Muscle layer of colon (tissue), 2 donors: ENCODE measurements at regions not wholly inside any gene's neighbourhood (a gene's known extent, or its start where the extent isn't known, plus 50 kb on each side); places are given as distances from the start of the nearest gene placed in this dataset.

Source experiments
- H3K27ac ChIP-seq: one replicate; pipeline ENCODE4 v1.7.0; 2013; ENCODE audit warnings: low read depth, mild to moderate bottlenecking, low read length, moderate library complexity
- H3K27me3 ChIP-seq, 2 donors: one replicate each; pipeline ENCODE4 v1.7.0; 2013; ENCODE audit warnings: low read length in 2 of 2, mild to moderate bottlenecking in 2 of 2; ENCODE audit not compliant: insufficient read depth in 2 of 2, control insufficient read depth in 1 of 2
- H3K36me3 ChIP-seq: one replicate; pipeline ENCODE4 v1.7.0; 2013; ENCODE audit warnings: mild to moderate bottlenecking, low read length; ENCODE audit not compliant: insufficient read depth
- H3K4me1 ChIP-seq: one replicate; pipeline ENCODE4 v1.7.0; 2013; ENCODE audit warnings: mild to moderate bottlenecking, low read length; ENCODE audit not compliant: insufficient read depth
- H3K4me3 ChIP-seq, 2 donors: one replicate each; pipeline ENCODE4 v1.7.0; 2013; ENCODE audit warnings: low read length in 2 of 2, low read depth in 1 of 2, mild to moderate bottlenecking in 1 of 2, moderate library complexity in 1 of 2
- H3K9ac ChIP-seq: one replicate; pipeline ENCODE4 v1.7.0; 2013; ENCODE audit warnings: low read length
- H3K9me3 ChIP-seq: one replicate; pipeline ENCODE4 v1.7.0; 2013; ENCODE audit warnings: mild to moderate bottlenecking, low read length
- donor health status: abdominal sarcoma.
- donor health status: Adenocarcinoma of cecum.

GRCh38 chr5:6158974-6159831 lies 219.1 kb downstream of the MED10 start:
- Histone ChIP-seq H3K27ac (no peak overlapping the region), H3K36me3 (no peaks in the 10 kb centered on the region), H3K4me1 (no peaks in the 10 kb centered on the region), H3K9me3 (no peaks in the 10 kb centered on the region), H3K4me3 (no peak overlapping the region), H3K9ac (no peak overlapping the region), H3K27me3 (no peaks in the 10 kb centered on the region)

- H3K9me3 ChIP-seq: no peaks in the 10 kb centered on the region
- H3K4me1 ChIP-seq: no peaks in the 10 kb centered on the region
- H3K36me3 ChIP-seq: no peaks in the 10 kb centered on the region
- no peak overlapping the region for H3K27ac ChIP-seq
- H3K4me3 ChIP-seq: no peak overlapping the region
- H3K27me3 ChIP-seq: no peaks in the 10 kb centered on the region
- H3K9ac ChIP-seq: no peak overlapping the region
These were observed 224.1 kb downstream of the MED10 start for GRCh38 chr5:6154216-6154615.

- Histone ChIP-seq H3K36me3 (no peaks in the 10 kb centered on the region), H3K9ac (no peak overlapping the region), H3K27ac (no peak overlapping the region), H3K4me1 (no peaks in the 10 kb centered on the region), H3K9me3 (no peaks in the 10 kb centered on the region), H3K27me3 (no peaks in the 10 kb centered on the region), H3K4me3 (no peak overlapping the region)
These were observed 232.1 kb downstream of the MED10 start for GRCh38 chr5:6146271-6146670.

- no peaks in the 10 kb centered on the region for H3K27me3 ChIP-seq
- no peaks in the 10 kb centered on the region for H3K9me3 ChIP-seq
- H3K4me1 ChIP-seq: no peaks in the 10 kb centered on the region
- H3K27ac ChIP-seq: no peak overlapping the region
- no peaks in the 10 kb centered on the region for H3K36me3 ChIP-seq
- no peak overlapping the region for H3K9ac ChIP-seq
- no peak overlapping the region for H3K4me3 ChIP-seq
These were observed 232.6 kb downstream of the MED10 start for GRCh38 chr5:6145616-6146237.

GRCh38 chr5:6143523-6143922 lies 234.8 kb downstream of the MED10 start:
- Histone ChIP-seq H3K9me3 (no peaks in the 10 kb centered on the region), H3K4me1 (no peaks in the 10 kb centered on the region), H3K27me3 (no peaks in the 10 kb centered on the region), H3K4me3 (no peak overlapping the region), H3K9ac (no peak overlapping the region), H3K27ac (no peak overlapping the region), H3K36me3 (no peaks in the 10 kb centered on the region)

GRCh38 chr5:6142353-6142752 lies 236.0 kb downstream of the MED10 start:
- no peaks in the 10 kb centered on the region for H3K27me3 ChIP-seq
- no peak overlapping the region for H3K9ac ChIP-seq
- no peaks in the 10 kb centered on the region for H3K9me3 ChIP-seq
- no peak overlapping the region for H3K4me3 ChIP-seq
- H3K36me3 ChIP-seq: no peaks in the 10 kb centered on the region
- no peaks in the 10 kb centered on the region for H3K4me1 ChIP-seq
- no peak overlapping the region for H3K27ac ChIP-seq

GRCh38 chr5:6140219-6140618 lies 238.1 kb downstream of the MED10 start:
- H3K27ac ChIP-seq: no peak overlapping the region
- H3K9me3 ChIP-seq: no peaks in the 10 kb centered on the region
- H3K27me3 ChIP-seq: no peaks in the 10 kb centered on the region
- no peaks in the 10 kb centered on the region for H3K4me1 ChIP-seq
- H3K36me3 ChIP-seq: no peaks in the 10 kb centered on the region
- H3K4me3 ChIP-seq: no peak overlapping the region
- no peak overlapping the region for H3K9ac ChIP-seq

GRCh38 chr5:6135977-6136376 lies 242.4 kb downstream of the MED10 start:
- Histone ChIP-seq H3K4me3 (no peak overlapping the region), H3K4me1 (no peaks in the 10 kb centered on the region), H3K9me3 (no peaks in the 10 kb centered on the region), H3K27ac (no peak overlapping the region), H3K36me3 (no peaks in the 10 kb centered on the region), H3K9ac (no peak overlapping the region), H3K27me3 (no peaks in the 10 kb centered on the region)

- no peaks in the 10 kb centered on the region for H3K9me3 ChIP-seq
- H3K27me3 ChIP-seq: no peaks in the 10 kb centered on the region
- H3K4me3 ChIP-seq: no peak overlapping the region
- no peaks in the 10 kb centered on the region for H3K36me3 ChIP-seq
- H3K4me1 ChIP-seq: no peaks in the 10 kb centered on the region
- H3K9ac ChIP-seq: no peak overlapping the region
- no peak overlapping the region for H3K27ac ChIP-seq
These were observed 244.1 kb downstream of the MED10 start for GRCh38 chr5:6134281-6134680.

- no peaks in the 10 kb centered on the region for H3K9me3 ChIP-seq
- no peak overlapping the region for H3K4me3 ChIP-seq
- H3K9ac ChIP-seq: no peak overlapping the region
- no peaks in the 10 kb centered on the region for H3K36me3 ChIP-seq
- H3K4me1 ChIP-seq: no peaks in the 10 kb centered on the region
- H3K27ac ChIP-seq: no peak overlapping the region
- H3K27me3 ChIP-seq: no peaks in the 10 kb centered on the region
These were observed 252.6 kb downstream of the MED10 start for GRCh38 chr5:6125781-6126180.

GRCh38 chr5:6118691-6119090 lies 259.7 kb downstream of the MED10 start:
- H3K4me3 ChIP-seq: no peak overlapping the region
- no peak overlapping the region for H3K27ac ChIP-seq
- no peaks in the 10 kb centered on the region for H3K27me3 ChIP-seq
- H3K9ac ChIP-seq: no peak overlapping the region
- peaks cover 5% of the 10 kb centered on the region for H3K4me1 ChIP-seq
- no peaks in the 10 kb centered on the region for H3K9me3 ChIP-seq
- no peaks in the 10 kb centered on the region for H3K36me3 ChIP-seq

GRCh38 chr5:6117212-6117611 lies 261.1 kb downstream of the MED10 start:
- no peak overlapping the region for H3K9ac ChIP-seq
- H3K4me1 ChIP-seq: peaks cover 5% of the 10 kb centered on the region
- no peaks in the 10 kb centered on the region for H3K9me3 ChIP-seq
- H3K27ac ChIP-seq: no peak overlapping the region
- no peaks in the 10 kb centered on the region for H3K27me3 ChIP-seq
- H3K36me3 ChIP-seq: no peaks in the 10 kb centered on the region
- no peak overlapping the region for H3K4me3 ChIP-seq
